Right lobe of liver (tissue), 6 donors: ENCODE measurements at regions not wholly inside any gene's neighbourhood (a gene's known extent, or its start where the extent isn't known, plus 50 kb on each side); places are given as distances from the start of the nearest gene placed in this dataset.

Experiments used
- ATAC-seq, 4 donors: fragments of 200-7000 bp; cut with Tn5 transposase; one replicate each; pipeline ENCODE4 v1.9.1; 2020; ENCODE audit warnings: mild to moderate bottlenecking in 4 of 4, moderate library complexity in 4 of 4
- DNase-seq, 3 donors: peaks; one replicate each; pipeline ENCODE4 v3.0.0-alpha.2; 2020
- H3K27ac ChIP-seq, 3 donors: fragments of 200-600 bp; one replicate each; pipeline ENCODE4 v1.8.0; 2022
- H3K27me3 ChIP-seq, 2 donors: fragments of 200-600 bp; one replicate each; pipeline ENCODE4 v1.8.0; 2022
- H3K36me3 ChIP-seq, 4 donors: fragments of 200-600 bp; sonication (generic) in 1 of 4; one replicate each; pipeline versions ENCODE4 v1.5.1 to v1.8.0; 2017 to 2022; ENCODE audit warnings: control low read depth in 1 of 4
- H3K4me1 ChIP-seq, 4 donors: fragments of 200-600 bp; sonication (generic) in 1 of 4; one replicate each; pipeline versions ENCODE4 v1.5.1 to v1.8.0; 2017 to 2022; ENCODE audit warnings: control low read depth in 1 of 4
- H3K4me3 ChIP-seq, 3 donors: fragments of 200-600 bp; one replicate each; pipeline ENCODE4 v1.8.0; 2022
- H3K9me3 ChIP-seq, 4 donors: fragments of 200-600 bp; sonication (generic) in 1 of 4; one replicate each; pipeline versions ENCODE4 v1.5.1 to v1.8.0; 2017 to 2022; ENCODE audit warnings: control low read depth in 1 of 4
- CTCF ChIP-seq, 4 donors: fragments of 200-600 bp in 3 of 4; fragments of 450-650 bp in 1 of 4; IDR thresholded peaks; one replicate each; pipeline versions ENCODE4 v1.5.1 to v1.8.0; 2016 to 2022; ENCODE audit warnings: antibody characterized with exemption in 4 of 4, mild to moderate bottlenecking in 2 of 4
- POLR2A ChIP-seq: fragments of 450-650 bp; IDR thresholded peaks from one replicate; pipeline ENCODE4 v1.6.1; 2017; ENCODE audit warnings: antibody characterized with exemption, mild to moderate bottlenecking
- WGBS: methylation state at CpG from one replicate; pipeline ENCODE4 v1.1.6; 2018; ENCODE audit warnings: low coverage, low lambda C conversion rate; ENCODE audit not compliant: insufficient coverage; ENCODE audit errors: missing lambda C conversion rate; 5-methylcytosine and 5-hydroxymethylcytosine counted together
- intact Hi-C, 2 donors: fragments of 100-400 bp; cut with DNase I; formaldehyde crosslinking; loops; one replicate each; pipeline versions ENCODE4 v1.11.2 to v1.14.1; 2022
- donor health status: DM: no; HTN: yes; CAD: no.
- donor health status: DM: no; HTN: no; CAD: no.
- donor health status: DM: no; HTN: no; CAD: no.
- donor health status: DM: no; HTN: yes; CAD: no.
- donor health status: DM: no; HTN: yes; CAD: no.

GRCh38 chr6:145266432-145267075, 468.8 kb downstream of the EPM2A start:
- TF ChIP-seq POLR2A (no peak), CTCF (IDR thresholded peaks at IDR 0.05) (no peak)
- ATAC-seq (no peak), DNase-seq (no peak)

DNA sequence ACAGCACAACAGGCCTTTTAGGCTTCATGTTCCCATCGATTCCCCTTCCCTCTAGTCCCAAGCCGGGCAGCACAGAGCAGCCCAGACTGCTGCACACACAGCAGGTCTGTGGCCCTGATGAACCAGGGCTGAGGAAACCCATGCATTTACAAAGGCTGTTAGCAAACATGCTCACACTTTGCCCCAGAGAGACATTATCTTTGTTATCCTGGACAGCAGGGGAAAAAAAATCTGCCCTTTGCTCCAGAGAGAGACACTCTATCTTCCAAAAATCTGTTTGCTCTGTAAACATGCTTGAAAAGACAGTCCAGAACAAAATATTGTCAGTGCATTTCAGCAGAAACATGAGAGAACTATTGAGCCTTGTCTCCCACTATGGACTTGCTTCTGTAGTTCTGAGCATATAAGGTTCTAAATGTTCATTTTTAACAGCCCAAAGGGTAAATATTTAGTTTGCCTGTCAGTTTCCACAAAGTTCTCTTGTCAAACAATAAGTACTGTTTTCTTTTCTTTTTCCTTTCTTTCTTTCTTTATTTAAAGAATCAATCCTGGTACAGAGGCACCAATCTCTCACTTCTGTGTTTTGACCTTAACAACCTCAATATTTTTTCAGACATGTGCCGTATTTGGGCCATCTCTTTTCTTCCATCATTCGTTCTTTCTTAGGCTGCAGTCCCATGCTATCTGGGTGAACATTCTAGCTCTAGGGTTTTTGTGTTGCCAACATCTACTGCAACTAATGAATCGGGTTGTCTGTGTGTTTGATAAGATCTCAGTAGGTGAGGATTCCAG, 468.0 kb downstream of the EPM2A start:
- Histone ChIP-seq H3K4me1 (peaks cover 0 to 23% (median 9%) of the 10 kb centered on the region in 4 donors), H3K4me3 (no peak overlapping the region), H3K27ac (peak overlapping the region; percentile 25 to 59 (median 47)), H3K27me3 (no peaks in the 10 kb centered on the region), H3K36me3 (no peaks in the 10 kb centered on the region), H3K9me3 (no peaks in the 10 kb centered on the region)
- WGBS, result 19% methylated on average over 5 of the region's 5 CpGs
- intact Hi-C loops, result no loop called here
- TF ChIP-seq CTCF (IDR thresholded peaks at IDR 0.05) (no peak), POLR2A (peak; percentile 33)
- DNase-seq (peak; percentile 70 to 88 (median 85)), ATAC-seq (peak; percentile 98 to 99 (median 99))

More at GRCh38 chr6:145266432-145267075, 468.8 kb downstream of the EPM2A start:
- Histone ChIP-seq H3K4me1 (peaks cover 0 to 23% (median 9%) of the 10 kb centered on the region in 4 donors), H3K36me3 (no peaks in the 10 kb centered on the region), H3K9me3 (no peaks in the 10 kb centered on the region), H3K4me3 (no peak overlapping the region), H3K27me3 (no peaks in the 10 kb centered on the region), H3K27ac (peak overlapping the region in 2 of 3 donors; percentile 38 to 50)
- 34% methylated on average over 6 of the region's 6 CpGs for WGBS
- intact Hi-C loops, result no loop called here

DNA sequence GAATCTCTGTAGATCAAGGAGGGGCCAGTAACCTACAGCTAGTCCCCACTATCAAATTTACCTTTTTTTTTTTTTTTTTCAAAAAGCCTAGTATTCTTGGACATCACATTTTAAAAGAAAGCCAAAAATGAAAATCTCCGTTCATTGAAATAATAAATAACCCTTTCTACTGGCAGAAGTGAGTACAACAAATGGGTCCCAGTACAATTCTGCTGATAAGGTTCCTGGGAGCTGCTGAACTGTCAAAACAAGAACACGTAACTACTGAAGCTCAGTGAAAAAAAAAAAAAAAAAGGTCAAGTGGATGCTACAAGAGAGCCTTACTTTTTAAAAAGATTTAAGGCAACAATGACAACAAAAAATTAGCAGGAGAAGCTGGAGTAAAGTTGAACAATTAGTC, 464.9 kb downstream of the EPM2A start:
- Histone ChIP-seq H3K27me3 (no peaks in the 10 kb centered on the region), H3K4me1 (peaks cover 0 to 43% (median 13%) of the 10 kb centered on the region in 4 donors), H3K9me3 (no peaks in the 10 kb centered on the region), H3K4me3 (no peak overlapping the region), H3K27ac (no peak overlapping the region), H3K36me3 (no peaks in the 10 kb centered on the region)
- no peak for DNase-seq
- ATAC-seq, result no peak
- intact Hi-C loops, result no loop called here
- 39% methylated on average over 2 of the region's 2 CpGs for WGBS
- no peak for TF ChIP-seq POLR2A

- Histone ChIP-seq H3K27me3 (no peaks in the 10 kb centered on the region), H3K9me3 (no peaks in the 10 kb centered on the region), H3K36me3 (no peaks in the 10 kb centered on the region), H3K4me3 (no peak overlapping the region), H3K4me1 (peaks cover 0 to 45% (median 14%) of the 10 kb centered on the region in 4 donors), H3K27ac (no peak overlapping the region)
- ATAC-seq (no peak), DNase-seq (peak in 1 of 3 donors; percentile 35)
- intact Hi-C loops, result no loop called here
- WGBS, result 38% methylated on average over 4 of the region's 4 CpGs
- TF ChIP-seq POLR2A (no peak), CTCF (IDR thresholded peaks at IDR 0.05) (no peak)
Measured at GRCh38 chr6:145271040-145271439, 464.3 kb downstream of the EPM2A start.

DNA sequence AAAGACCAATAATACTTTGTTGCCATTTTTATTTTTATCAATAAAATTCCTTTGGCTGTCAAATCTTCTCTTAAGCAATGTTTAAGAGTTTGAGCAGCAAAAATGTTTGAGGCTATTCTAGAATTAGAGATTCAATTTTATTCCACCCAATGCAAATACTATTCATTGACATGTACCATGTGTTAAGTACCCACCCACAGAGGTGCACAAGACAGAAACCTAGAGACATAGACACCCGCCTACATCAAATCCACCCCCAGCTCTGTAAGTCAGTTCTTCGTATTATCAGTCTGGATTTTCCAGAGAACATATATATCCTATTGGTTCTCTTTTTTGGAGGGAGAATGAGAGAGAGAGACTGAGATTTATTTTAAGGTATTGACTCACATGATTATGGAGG, 463.7 kb downstream of the EPM2A start:
- ATAC-seq (no peak), DNase-seq (no peak)
- intact Hi-C loops, result no loop called here
- WGBS, result 81% methylated on average over 2 of the region's 2 CpGs
- TF ChIP-seq POLR2A (no peak), CTCF (IDR thresholded peaks at IDR 0.05) (no peak)
- Histone ChIP-seq H3K4me1 (peaks cover 0 to 40% (median 12%) of the 10 kb centered on the region in 4 donors), H3K9me3 (no peaks in the 10 kb centered on the region), H3K36me3 (no peaks in the 10 kb centered on the region), H3K4me3 (no peak overlapping the region), H3K27ac (no peak overlapping the region), H3K27me3 (no peaks in the 10 kb centered on the region)
